Natural killer cell (primary cell): ENCODE measurements at regions not wholly inside any gene's neighbourhood (a gene's known extent, or its start where the extent isn't known, plus 50 kb on each side); places are given as distances from the start of the nearest gene placed in this dataset.

Experiments used
- ATAC-seq, 3 donors: fragments of 150-1000 bp in 2 of 3; fragments of 200-7000 bp in 1 of 3; cut with Tn5 transposase; 1 replicate in 1 of 3; 2 replicates in 2 of 3; pipeline ENCODE4 v1.10.0; 2021; ENCODE audit warnings: mild to moderate bottlenecking in 2 of 3, moderate library complexity in 2 of 3
- DNase-seq, 2 donors: peaks; one replicate each; pipeline versions ENCODE4 v3.0.0 to v3.0.0-alpha.2; 2013 to 2021; ENCODE audit warnings: mixed read lengths in 1 of 2
- H3K27ac ChIP-seq: one replicate; pipeline ENCODE4 v1.5.1; 2013; ENCODE audit warnings: mild to moderate bottlenecking, low read length
- H3K27me3 ChIP-seq: one replicate; pipeline ENCODE4 v1.6.1; 2013; ENCODE audit warnings: low read length; ENCODE audit not compliant: control insufficient read depth, insufficient read depth
- H3K36me3 ChIP-seq: one replicate; pipeline ENCODE4 v1.6.1; 2013; ENCODE audit warnings: low read length; ENCODE audit not compliant: control insufficient read depth, insufficient read depth
- H3K4me1 ChIP-seq: one replicate; pipeline ENCODE4 v1.6.1; 2013; ENCODE audit warnings: low read length; ENCODE audit not compliant: control insufficient read depth, insufficient read depth
- H3K4me3 ChIP-seq: one replicate; pipeline ENCODE4 v1.5.1; 2013; ENCODE audit warnings: low read length
- H3K9me3 ChIP-seq: one replicate; pipeline ENCODE4 v1.6.1; 2013; ENCODE audit warnings: low read length; ENCODE audit not compliant: control insufficient read depth, insufficient read depth
- H3K27ac Mint-ChIP-seq, 2 donors: one replicate each; pipeline ENCODE4 v1.8.0; 2022; ENCODE audit warnings: mild to moderate bottlenecking in 2 of 2, mixed read lengths in 2 of 2, moderate library complexity in 1 of 2
- H3K27me3 Mint-ChIP-seq, 2 donors: one replicate each; pipeline ENCODE4 v1.8.0; 2022; ENCODE audit warnings: low read depth in 2 of 2, mixed read lengths in 2 of 2
- H3K36me3 Mint-ChIP-seq: one replicate; pipeline ENCODE4 v1.8.0; 2022; ENCODE audit warnings: mixed read lengths
- H3K4me1 Mint-ChIP-seq, 2 donors: one replicate each; pipeline ENCODE4 v1.8.0; 2022; ENCODE audit warnings: mixed read lengths in 2 of 2
- H3K4me3 Mint-ChIP-seq: one replicate; pipeline ENCODE4 v1.8.0; 2022; ENCODE audit warnings: mild to moderate bottlenecking, moderate library complexity, mixed read lengths
- H3K9me3 Mint-ChIP-seq, 2 donors: one replicate each; pipeline ENCODE4 v1.8.0; 2022; ENCODE audit warnings: mixed read lengths in 2 of 2
- WGBS: methylation state at CpG from one replicate; pipeline ENCODE4 v1.1.7; 2013; ENCODE audit warnings: missing lambda C conversion rate; ENCODE audit not compliant: insufficient coverage; 5-methylcytosine and 5-hydroxymethylcytosine counted together
- intact Hi-C: fragments of 100-400 bp; cut with micrococcal nuclease; formaldehyde crosslinking; loops from one replicate; pipeline ENCODE4 v1.14.2; 2022
- TF ChIP-seq, protein P1 (sequence below): fragments of 200-600 bp; IDR thresholded peaks from one replicate; pipeline ENCODE4 v1.8.0; 2022; ENCODE audit warnings: antibody characterized with exemption

DNA sequence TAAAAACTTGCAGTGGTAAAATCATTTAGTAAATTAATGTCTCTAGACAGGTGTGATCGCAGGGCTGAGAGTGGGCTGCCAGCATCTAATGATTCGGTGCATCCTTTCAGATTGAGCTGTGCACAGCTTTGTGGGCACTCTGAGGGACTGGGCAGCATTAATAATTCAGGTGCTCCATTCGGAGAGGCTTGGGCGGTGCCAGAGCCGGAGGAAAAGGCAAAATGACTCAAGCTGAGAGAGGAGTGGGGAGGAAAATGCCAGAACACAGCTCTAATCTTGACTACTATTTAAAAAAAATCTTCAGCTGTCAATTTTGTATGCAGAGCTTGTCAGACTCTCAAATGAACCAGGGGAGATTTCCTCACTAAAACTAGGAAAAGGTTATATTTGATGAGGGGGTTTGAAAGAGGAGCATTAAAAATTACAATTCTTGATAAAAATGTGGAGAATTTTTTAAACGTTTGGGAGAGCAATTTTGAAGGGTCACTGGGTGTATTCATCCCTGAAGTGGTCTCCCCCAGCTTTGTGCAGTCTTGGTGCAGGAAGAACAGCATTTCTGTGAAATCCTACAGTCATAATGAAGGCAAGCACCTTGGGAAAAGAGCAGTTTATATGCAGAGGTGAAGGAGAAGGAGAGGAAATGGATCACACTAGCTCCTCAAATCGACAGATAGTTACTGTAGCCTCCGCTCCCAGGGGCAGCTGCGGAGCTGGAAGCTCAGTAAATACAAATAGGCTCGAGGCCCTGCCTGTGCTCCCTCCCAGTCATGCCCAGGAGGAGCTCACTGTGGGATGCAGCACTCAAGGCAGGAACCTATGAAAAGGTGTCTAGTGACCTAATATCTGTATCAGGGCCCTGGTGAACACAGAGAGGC, 535.4 kb upstream of the RAB6C start:
- H3K36me3 ChIP-seq = no peaks in the 10 kb centered on the region
- H3K4me1 ChIP-seq = no peaks in the 10 kb centered on the region
- H3K4me3 ChIP-seq = no peak overlapping the region
- no peaks in the 10 kb centered on the region for H3K27me3 ChIP-seq
- no peak overlapping the region for H3K27ac ChIP-seq
- H3K27ac Mint-ChIP-seq = no peak overlapping the region
- TF ChIP-seq, protein P1, sequence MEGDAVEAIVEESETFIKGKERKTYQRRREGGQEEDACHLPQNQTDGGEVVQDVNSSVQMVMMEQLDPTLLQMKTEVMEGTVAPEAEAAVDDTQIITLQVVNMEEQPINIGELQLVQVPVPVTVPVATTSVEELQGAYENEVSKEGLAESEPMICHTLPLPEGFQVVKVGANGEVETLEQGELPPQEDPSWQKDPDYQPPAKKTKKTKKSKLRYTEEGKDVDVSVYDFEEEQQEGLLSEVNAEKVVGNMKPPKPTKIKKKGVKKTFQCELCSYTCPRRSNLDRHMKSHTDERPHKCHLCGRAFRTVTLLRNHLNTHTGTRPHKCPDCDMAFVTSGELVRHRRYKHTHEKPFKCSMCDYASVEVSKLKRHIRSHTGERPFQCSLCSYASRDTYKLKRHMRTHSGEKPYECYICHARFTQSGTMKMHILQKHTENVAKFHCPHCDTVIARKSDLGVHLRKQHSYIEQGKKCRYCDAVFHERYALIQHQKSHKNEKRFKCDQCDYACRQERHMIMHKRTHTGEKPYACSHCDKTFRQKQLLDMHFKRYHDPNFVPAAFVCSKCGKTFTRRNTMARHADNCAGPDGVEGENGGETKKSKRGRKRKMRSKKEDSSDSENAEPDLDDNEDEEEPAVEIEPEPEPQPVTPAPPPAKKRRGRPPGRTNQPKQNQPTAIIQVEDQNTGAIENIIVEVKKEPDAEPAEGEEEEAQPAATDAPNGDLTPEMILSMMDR = no peak
- no peak overlapping the region for H3K4me3 Mint-ChIP-seq
- no peak for DNase-seq
- peaks cover 0 to 2% of the 10 kb centered on the region in 2 donors for H3K9me3 Mint-ChIP-seq
- ATAC-seq = no peak
- no peaks in the 10 kb centered on the region for H3K9me3 ChIP-seq
- H3K27me3 Mint-ChIP-seq = peaks cover 0 to 7% of the 10 kb centered on the region in 2 donors
- WGBS = 72% methylated on average over 10 of the region's 10 CpGs
- intact Hi-C loops = no loop called here
- no peaks in the 10 kb centered on the region for H3K36me3 Mint-ChIP-seq
- no peaks in the 10 kb centered on the region for H3K4me1 Mint-ChIP-seq

DNA sequence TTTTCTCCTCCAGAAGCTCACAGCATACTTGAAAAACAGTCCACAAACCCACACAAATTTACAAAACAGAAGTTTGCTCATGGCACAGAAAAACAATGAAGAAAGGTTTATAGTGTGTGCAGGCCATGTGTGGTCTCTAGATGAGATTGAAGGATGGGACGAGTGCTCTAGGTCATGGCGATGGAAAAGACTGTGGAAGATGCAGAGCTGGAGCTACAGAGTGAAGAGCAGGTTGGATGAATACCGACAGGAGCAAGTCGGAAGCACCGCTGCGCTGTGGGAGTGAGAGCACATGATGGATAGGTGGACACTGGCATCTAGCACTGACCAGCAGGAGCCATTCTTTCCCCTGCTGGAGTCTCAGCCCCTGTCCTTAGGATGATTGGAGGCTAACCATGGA, 534.7 kb upstream of the RAB6C start:
- H3K27ac ChIP-seq = no peak overlapping the region
- TF ChIP-seq, protein P1 = no peak
- WGBS = 93% methylated on average over 6 of the region's 6 CpGs
- intact Hi-C loops = no loop called here
- H3K36me3 ChIP-seq = no peaks in the 10 kb centered on the region
- H3K27ac Mint-ChIP-seq = no peak overlapping the region
- no peak for ATAC-seq
- H3K27me3 Mint-ChIP-seq = peaks cover 0 to 7% of the 10 kb centered on the region in 2 donors
- no peak overlapping the region for H3K4me3 ChIP-seq
- H3K36me3 Mint-ChIP-seq = no peaks in the 10 kb centered on the region
- H3K9me3 Mint-ChIP-seq = peaks cover 0 to 2% of the 10 kb centered on the region in 2 donors
- no peak for DNase-seq
- no peaks in the 10 kb centered on the region for H3K4me1 Mint-ChIP-seq
- H3K4me3 Mint-ChIP-seq = no peak overlapping the region
- H3K9me3 ChIP-seq = no peaks in the 10 kb centered on the region
- H3K4me1 ChIP-seq = no peaks in the 10 kb centered on the region
- H3K27me3 ChIP-seq = no peaks in the 10 kb centered on the region

DNA sequence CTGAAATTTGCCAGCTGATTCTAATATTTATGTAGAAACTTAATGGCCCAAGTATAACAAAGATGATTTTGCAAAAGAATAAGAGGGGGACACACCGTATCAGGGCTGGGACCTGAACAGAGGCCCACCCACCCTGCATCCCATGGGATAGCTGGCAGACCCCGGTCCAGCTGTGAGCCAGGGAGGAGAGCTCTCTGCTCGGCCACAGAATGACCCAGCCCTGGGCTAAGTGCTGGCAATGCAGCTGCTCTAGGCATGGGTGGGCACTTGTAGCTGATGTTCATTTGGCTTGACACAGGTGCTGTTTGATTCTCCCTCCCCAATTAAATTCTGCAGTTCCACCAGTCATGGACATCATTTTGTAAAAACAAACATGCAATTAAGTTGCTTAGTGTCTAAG, 522.8 kb upstream of the RAB6C start:
- Mint-ChIP-seq H3K9me3 (peaks cover 0 to 2% of the 10 kb centered on the region in 2 donors), H3K4me3 (no peak overlapping the region), H3K36me3 (no peaks in the 10 kb centered on the region), H3K27ac (no peak overlapping the region), H3K4me1 (no peaks in the 10 kb centered on the region), H3K27me3 (no peaks in the 10 kb centered on the region)
- H3K9me3 ChIP-seq = no peaks in the 10 kb centered on the region
- no peak overlapping the region for H3K4me3 ChIP-seq
- ATAC-seq (no peak), DNase-seq (no peak)
- no peaks in the 10 kb centered on the region for H3K27me3 ChIP-seq
- intact Hi-C loops = no loop called here
- 71% methylated on average over 3 of the region's 3 CpGs for WGBS
- no peak overlapping the region for H3K27ac ChIP-seq
- TF ChIP-seq, protein P1 = no peak
- no peaks in the 10 kb centered on the region for H3K4me1 ChIP-seq
- no peaks in the 10 kb centered on the region for H3K36me3 ChIP-seq
